ENCODE measurements at regions not wholly inside any gene's neighbourhood (a gene's known extent, or its start where the extent isn't known, plus 50 kb on each side); places are given as distances from the start of the nearest gene placed in this dataset.
"Not testable (repeated sequence)": the region's sequence is repeated elsewhere in the genome, so short reads cannot be mapped to it uniquely, and the experiment has no call there.

GRCh38 chr5:167286891-167287290 is 1004.6 kb upstream of the WWC1 start:
- DNase-seq, result no peak

DNA sequence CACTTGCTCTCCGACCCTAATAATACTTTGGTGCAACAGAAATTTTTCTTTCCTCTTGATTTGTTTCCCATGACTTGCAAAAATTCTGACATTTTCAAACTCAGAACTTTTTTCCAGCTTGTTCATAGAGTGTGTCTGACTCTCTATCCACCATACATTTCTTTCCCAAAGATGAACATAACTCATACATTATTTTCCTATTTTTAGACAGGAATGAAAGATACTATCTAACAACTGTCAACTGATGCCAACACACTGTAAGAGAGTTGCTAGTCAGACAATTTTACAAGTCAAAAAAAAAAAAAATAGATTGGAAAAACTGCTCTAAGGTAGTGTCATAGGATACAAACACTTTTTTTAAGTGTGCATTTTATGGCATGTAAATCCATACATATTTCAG is 1001.0 kb upstream of the WWC1 start:
- DNase-seq, result no peak

DNA sequence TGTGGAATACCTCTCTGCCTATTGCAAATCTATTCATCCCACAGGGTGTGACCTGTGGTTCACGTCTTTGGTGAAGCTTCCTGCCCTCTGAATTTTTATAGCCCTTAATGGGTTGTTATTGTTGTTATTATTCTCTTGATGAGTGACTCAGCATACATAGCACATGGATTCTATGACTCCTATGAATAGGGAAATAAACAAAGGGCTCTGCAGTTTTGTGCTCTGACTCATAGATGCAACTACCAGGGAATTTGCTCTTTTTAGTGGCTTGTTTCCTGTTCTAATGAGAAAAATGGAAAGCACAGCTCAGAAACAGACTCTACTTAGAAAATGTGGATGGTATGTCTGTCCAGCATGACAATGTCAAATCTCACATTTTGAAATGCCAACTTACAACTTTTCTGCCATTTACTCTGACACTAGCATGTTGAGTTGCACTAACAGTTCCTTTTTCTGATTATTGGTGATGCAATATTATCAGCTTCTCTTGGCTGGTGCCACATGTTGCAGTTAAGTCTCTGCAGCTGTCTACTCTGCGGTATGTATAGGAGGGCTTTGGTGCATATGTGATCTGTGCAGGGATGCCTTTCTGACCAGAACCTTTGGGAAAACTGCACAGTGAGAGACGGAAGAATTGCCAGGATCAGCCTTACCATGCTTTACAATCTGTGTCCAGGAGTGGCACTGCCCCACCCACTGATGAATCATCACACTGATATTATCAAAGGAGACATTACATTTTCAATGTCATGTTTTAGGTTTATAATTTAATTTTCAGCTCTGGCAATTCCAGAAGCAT is 996.4 kb upstream of the WWC1 start:
- peak in 1 of 2 experiments; percentile 15 for DNase-seq

- DNase-seq, result no peak
Measured at GRCh38 chr5:167295681-167296005, 995.8 kb upstream of the WWC1 start.

GRCh38 chr5:167296066-167296465 is 995.4 kb upstream of the WWC1 start:
- DNase-seq, result no peak

GRCh38 chr5:167296661-167297060 is 994.8 kb upstream of the WWC1 start:
- no peak for DNase-seq

DNA sequence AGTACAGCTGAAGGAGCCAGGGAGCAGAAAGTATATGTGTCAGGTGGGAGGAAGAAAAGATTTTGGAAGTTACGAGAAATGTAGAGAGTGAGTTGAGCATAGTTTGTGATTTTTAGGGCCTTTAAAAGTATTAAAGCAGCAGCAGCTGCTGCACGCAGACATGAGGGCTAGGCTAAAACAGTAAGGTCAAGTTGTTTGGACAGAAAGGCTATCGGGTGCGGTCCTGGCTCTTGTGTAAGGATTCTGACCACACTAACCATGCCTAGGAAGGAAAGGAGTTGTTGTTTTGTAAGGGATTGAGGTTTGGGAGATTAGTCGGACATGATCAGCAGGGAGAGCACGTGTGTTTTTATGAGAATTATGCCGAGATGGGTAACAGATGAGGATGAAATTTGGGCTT is 991.6 kb upstream of the WWC1 start:
- DNase-seq, result not testable (repeated sequence)

DNA sequence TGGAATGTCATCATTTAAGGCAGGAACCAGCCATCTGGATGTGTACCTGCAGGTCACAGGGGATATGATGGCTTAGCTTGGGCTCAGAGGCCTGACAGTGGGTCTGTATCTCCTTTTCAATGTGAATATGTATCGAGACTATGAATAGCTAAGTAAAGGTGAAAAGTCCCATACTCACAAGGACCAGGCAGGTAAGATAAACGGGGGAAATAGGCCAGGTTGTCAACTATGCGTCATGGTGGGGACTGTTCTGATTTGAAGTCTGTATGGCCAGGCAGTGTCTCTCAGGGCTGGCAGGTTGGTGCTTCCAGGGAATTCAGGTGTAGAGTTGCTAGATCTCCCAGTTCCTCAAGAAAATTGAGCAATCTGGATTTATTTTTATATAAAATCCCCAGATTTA is 987.9 kb upstream of the WWC1 start:
- DNase-seq, result no peak

GRCh38 chr5:167304834-167305469 is 986.5 kb upstream of the WWC1 start:
- no peak for DNase-seq

DNA sequence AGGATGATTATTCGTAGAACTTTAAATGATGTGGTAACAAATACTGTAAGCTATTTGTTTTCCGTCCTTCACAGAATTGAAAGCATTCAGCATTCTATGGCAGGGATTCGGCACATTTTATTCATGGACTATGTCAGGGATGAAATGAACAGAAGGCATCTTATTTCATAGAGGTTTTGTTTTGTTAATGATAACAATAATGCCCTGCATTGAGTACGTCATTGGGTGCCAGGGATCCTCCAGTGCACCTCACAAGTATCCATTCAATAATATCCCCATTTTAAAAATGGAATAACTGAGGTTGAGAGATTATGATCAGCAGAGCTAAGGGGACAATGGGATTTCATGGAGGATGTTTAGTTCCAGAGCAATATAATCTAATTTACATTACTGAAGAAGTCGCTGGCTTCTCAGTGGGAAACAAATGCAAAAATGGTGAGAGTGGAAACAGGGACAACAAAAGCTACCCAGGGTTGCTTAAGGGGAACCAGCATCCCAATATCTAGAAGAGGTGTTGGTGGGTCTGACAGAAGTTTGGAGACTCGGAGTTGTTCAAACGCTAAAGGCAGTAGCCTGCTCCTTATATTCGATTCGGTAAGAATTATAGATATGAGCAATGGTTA is 985.7 kb upstream of the WWC1 start:
- no peak for DNase-seq

DNA sequence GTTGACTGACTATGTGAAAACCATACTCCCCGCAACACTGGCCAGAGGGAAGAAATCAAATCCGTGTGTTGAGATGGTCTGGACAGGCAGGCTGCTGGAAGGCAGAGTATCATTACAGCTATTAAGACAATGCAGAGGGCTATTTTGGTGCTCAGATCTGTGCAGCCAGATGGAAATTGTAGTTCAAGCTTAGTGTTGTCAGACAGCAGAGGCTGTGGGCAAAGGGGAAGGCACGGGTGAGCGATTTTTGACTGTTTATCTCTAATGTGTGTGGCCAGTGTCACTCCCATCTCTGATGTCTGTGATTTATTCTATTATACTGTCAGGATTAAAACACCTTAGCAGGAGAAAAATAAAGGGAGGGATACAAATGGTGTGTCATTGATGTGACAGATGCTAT is 984.4 kb upstream of the WWC1 start:
- DNase-seq, result peak in 1 of 2 experiments; percentile 13

- DNase-seq, result no peak
Measured at GRCh38 chr5:167308466-167308865, 983.0 kb upstream of the WWC1 start.

GRCh38 chr5:167309941-167310517 is 981.4 kb upstream of the WWC1 start:
- no peak for DNase-seq

GRCh38 chr5:167311340-167311739 is 980.1 kb upstream of the WWC1 start:
- DNase-seq, result no peak

DNA sequence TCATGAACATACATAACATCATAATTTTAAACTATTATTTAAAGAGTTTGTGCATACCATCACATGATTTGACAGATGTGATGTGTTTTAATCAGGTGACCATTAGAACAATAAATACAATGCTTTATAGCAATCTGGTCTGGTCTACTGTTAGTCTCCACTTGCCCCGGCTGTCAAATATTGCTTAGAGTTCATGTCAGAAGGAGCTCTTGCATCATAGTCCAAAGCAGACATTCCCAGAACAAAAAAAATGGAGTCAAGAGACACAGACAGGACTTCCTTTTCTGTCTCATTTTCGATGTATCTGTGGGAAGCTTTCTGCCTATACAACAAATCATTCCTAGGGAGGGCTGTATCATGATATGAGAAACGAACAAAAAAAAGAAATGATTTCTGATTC is 979.2 kb upstream of the WWC1 start:
- no peak for DNase-seq

DNA sequence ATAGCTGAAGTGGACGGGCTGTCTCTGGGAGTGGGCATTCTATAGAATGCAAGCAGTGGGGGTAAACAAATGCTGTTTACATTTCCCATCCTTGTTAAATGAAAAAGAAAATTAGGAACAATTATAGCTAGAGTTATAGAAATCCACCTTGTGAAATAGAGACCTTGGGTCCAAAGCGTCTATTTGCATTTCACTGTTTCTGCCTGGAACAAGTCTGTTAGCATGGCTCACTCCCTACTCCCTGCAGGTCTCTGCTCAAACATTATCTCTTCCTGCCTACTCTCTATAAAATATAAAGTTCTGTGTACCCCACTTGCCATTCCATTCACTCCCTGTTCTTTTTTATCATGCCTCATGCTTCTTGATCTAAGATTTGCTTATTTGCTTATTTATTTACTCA is 975.7 kb upstream of the WWC1 start:
- DNase-seq, result no peak

DNA sequence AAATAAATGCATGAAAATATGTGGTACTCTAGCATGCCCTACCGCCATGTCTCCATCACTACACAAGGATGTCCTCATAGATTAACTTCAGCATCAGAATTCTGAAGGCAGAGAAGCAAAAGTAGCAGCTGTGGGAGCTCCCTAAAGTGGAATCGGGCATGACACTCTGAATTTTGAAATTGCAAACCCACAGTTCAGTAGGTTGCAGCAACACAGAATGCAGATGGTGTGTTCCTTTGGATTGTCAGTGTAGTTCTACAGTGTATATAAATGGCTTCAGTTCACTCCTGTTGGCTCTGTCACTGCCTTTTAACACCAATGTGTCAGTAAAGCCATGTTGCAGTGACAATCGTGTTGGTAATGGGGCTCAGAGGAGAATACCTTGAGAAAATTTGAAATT is 973.6 kb upstream of the WWC1 start:
- DNase-seq, result no peak

DNA sequence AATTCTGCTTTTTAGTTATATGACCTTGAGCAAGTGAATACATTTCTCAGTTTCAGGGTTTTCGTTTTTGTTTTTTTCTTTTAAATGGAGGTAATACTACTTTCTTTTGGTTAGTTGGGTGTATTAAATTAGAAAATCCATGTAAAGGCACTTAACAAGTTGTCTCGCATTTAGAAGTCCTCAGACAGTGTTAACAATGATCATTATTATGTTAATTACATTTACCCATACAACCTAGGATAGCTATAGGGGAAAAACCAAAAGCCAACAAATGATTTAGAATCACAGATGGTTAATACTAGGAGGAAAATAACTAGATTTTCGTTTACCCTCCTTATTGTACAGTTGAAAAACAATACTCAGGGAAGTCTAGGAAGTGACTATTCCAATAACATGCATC is 972.2 kb upstream of the WWC1 start:
- no peak for DNase-seq

- DNase-seq, result no peak
Measured at GRCh38 chr5:167320019-167320418, 971.4 kb upstream of the WWC1 start.

DNA sequence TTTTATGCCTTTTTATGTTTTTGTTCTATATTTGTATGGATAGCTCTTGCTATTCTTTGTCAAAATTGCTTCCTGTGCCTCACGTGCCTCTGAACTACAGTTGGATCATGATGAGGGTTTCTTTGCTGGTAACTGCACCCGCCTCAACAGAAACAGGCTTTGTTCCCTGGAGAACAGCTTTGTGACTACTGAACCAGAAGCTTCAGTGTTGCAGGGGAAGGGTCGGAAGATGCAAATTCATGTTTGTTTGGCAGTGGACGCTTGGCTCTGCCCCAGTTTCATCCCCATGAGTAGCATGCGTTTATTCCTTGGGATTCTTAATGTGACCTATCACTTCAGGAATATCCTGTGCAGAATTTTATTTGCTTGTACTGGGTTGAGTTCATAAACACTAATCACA is 959.1 kb upstream of the WWC1 start:
- DNase-seq, result no peak

DNA sequence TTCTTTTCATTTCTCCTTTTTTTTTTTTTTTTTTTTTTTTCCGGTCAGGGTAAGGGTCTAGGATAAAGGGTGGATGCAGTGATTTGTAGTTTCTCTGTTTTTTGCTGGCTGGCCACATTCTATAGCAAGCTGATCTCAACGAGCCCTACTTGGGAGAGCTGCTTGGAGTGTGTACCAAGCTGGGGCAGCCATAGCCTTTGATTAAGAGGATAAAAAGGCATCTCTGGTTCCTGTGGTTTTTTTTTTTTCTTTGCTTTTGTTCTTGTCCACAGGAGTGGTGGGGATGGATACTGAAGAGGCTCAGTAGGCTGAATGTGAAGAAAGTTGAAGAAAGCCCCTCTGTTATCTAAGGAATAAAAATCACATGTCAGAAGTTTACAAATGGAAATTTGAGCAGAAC is 955.3 kb upstream of the WWC1 start:
- DNase-seq, result no peak

DNA sequence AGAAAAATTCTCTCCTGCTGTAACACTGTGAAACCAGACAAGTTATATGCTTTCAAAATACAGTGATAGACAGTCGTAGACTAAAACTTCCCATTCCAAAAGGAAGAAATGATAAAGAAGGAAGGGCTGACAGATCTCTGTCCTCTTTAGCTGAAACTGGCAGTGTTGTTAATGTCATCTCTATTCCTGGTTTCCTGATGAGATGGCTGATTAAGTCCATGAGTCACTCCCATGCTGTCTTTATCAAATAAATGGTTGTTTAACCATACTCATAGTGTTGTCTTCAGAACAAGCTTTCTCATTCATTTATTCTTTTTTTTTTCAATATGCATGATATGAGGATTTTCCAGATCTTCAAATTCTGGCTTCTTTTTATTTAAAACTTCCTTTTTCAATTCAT is 952.2 kb upstream of the WWC1 start:
- DNase-seq, result no peak

DNA sequence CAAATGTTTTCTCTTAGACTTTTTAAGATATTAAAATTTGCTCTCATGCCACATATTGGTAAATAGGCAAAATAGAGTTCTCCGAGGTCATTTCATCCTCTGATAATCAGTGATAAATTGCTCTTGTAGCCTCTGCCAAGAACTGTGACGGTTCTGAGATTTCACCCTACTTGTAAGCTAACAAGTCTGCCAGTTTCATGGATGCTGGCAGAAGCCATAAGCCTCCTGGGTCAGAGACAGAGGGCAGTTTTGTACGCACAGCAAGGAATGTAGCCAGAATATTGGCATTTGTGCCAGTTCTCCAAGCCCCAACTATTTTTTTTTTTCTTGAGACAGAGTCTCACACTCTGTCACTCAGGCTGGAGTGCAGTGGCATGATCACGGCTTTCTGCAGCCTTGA is 945.0 kb upstream of the WWC1 start:
- no peak for DNase-seq

DNA sequence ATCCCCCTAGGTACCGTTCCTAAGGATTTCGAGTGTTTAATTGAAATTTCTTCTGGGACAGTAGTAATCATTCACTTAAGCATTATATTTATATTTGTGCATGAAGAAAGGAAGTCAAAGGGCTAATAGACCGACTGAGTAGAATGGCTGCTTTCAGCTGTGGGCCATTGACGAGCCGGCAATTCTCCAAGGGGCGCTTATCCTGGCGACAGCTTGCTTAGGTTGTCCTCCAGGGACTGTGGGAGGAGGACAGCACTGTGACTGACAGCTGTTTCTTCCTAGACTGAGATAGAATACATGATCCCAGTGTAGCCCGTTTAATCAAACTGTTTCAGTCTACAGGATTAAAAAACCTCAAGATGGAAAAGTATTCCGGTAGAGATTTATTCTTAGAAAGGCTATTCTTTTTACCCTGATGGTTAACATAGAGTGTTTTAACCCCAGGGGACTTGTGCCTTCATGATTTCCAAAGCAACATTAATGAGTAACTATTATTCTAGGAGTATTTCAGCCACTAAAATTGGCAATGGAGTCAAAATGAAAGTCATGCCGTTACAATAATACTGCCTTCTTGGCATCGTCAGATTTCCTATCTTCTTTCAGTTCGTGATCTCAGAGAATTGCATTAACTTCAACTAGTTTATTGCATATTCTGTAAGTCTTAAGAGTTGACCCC is 943.1 kb upstream of the WWC1 start:
- DNase-seq, result peak; percentile 81 to 86

Data from NCI-H524 (cell line).